SK-N-SH (cell line): ENCODE measurements at regions not wholly inside any gene's neighbourhood (a gene's known extent, or its start where the extent isn't known, plus 50 kb on each side); places are given as distances from the start of the nearest gene placed in this dataset.

ENCODE experiments used
- CTCF ChIA-PET: fragments of 300-600, 350-600 bp; formaldehyde crosslinking; extraction: SDS; loops from one replicate; lab custom pipeline; 2021; lab: Yijun Ruan, JAX
- POLR2A ChIA-PET: fragments of 350-600 bp; sonication (Branson Sonifier 250); formaldehyde crosslinking; extraction: SDS; loops from one replicate; lab custom pipeline; 2020; ENCODE audit warnings: antibody characterized with exemption, inconsistent platforms; lab: Yijun Ruan, JAX
- DNase-seq: peaks from one replicate; pipeline ENCODE4 v3.0.0; 2012
- H2AFZ ChIP-seq: fragments of 200-600 bp; sonication (generic); 2 replicates; pipeline ENCODE4 v1.8.1; 2016; ENCODE audit warnings: antibody characterized with exemption, mild to moderate bottlenecking, low read depth
- H3F3A ChIP-seq: fragments of 200-600 bp; sonication (generic); replicated peaks from 2 replicates; pipeline ENCODE3; 2016; ENCODE audit warnings: antibody characterized with exemption, mild to moderate bottlenecking; ENCODE audit not compliant: insufficient read depth
- H3K27ac ChIP-seq, 2 experiments: fragments of 200-500 bp in 1 of 2; fragments of 200-600 bp in 1 of 2; sonication (Bioruptor generic) in 1 of 2; sonication (generic), shearing (Covaris generic) in 1 of 2; 2 replicates each; pipeline versions ENCODE4 v1.5.1 to v1.6.1; 2014 to 2016; ENCODE audit warnings: low read depth in 2 of 2, inconsistent platforms in 1 of 2, low read length in 1 of 2, mild to moderate bottlenecking in 1 of 2, mixed read lengths in 1 of 2
- H3K27me3 ChIP-seq: fragments of 200-600 bp; sonication (generic), shearing (Covaris generic); 2 replicates; pipeline ENCODE4 v1.6.1; 2016; ENCODE audit warnings: mixed run types; ENCODE audit not compliant: insufficient read depth
- H3K36me3 ChIP-seq, 2 experiments: fragments of 200-500 bp in 1 of 2; fragments of 200-600 bp in 1 of 2; sonication (Bioruptor generic) in 1 of 2; sonication (generic) in 1 of 2; replicated peaks in 1 of 2; 2 replicates each; pipeline versions ENCODE3 to v1.5.1; 2014 to 2016; ENCODE audit warnings: low read length in 1 of 2, mild to moderate bottlenecking in 1 of 2; ENCODE audit not compliant: insufficient read depth in 2 of 2, control insufficient read depth in 1 of 2
- H3K4me1 ChIP-seq, 2 experiments: fragments of 200-500 bp in 1 of 2; fragments of 200-600 bp in 1 of 2; sonication (Bioruptor generic) in 1 of 2; sonication (generic), shearing (Covaris generic) in 1 of 2; 2 replicates each; pipeline versions ENCODE4 v1.5.1 to v1.6.1; 2014 to 2016; ENCODE audit warnings: low read depth in 1 of 2, low read length in 1 of 2, mixed run types in 1 of 2; ENCODE audit not compliant: insufficient read depth in 2 of 2, control insufficient read depth in 1 of 2
- H3K4me2 ChIP-seq: fragments of 200-600 bp; sonication (generic), shearing (Covaris generic); 2 replicates; pipeline ENCODE4 v1.6.1; 2017; ENCODE audit warnings: mixed run types
- H3K4me3 ChIP-seq, 2 experiments: fragments of 200-500 bp in 1 of 2; fragments of 200-600 bp in 1 of 2; sonication (Bioruptor generic) in 1 of 2; sonication (generic), shearing (Covaris generic) in 1 of 2; 2 replicates each; pipeline versions ENCODE4 v1.5.1 to v1.8.1; 2014 to 2016; ENCODE audit warnings: low read depth in 2 of 2, inconsistent platforms in 1 of 2, low read length in 1 of 2, mild to moderate bottlenecking in 1 of 2, mixed read lengths in 1 of 2, moderate library complexity in 1 of 2
- H3K79me2 ChIP-seq: fragments of 200-600 bp; sonication (generic); 2 replicates; pipeline ENCODE4 v1.8.1; 2017; ENCODE audit warnings: mild to moderate bottlenecking; ENCODE audit not compliant: insufficient read depth
- H3K9ac ChIP-seq: fragments of 200-600 bp; sonication (generic); 2 replicates; pipeline ENCODE4 v1.6.1; 2017; ENCODE audit warnings: mixed run types
- H3K9me2 ChIP-seq: fragments of 200-600 bp; sonication (generic); 2 replicates; pipeline ENCODE4 v1.6.1; 2017; ENCODE audit warnings: mixed run types
- H3K9me3 ChIP-seq: fragments of 200-600 bp; sonication (generic); 2 replicates; pipeline ENCODE4 v1.6.1; 2017; ENCODE audit warnings: mixed run types, mild to moderate bottlenecking, moderate library complexity
- H4K20me1 ChIP-seq: fragments of 200-600 bp; sonication (generic); 2 replicates; pipeline ENCODE4 v1.6.1; 2017; ENCODE audit warnings: mild to moderate bottlenecking, mixed run types; ENCODE audit not compliant: insufficient read depth
- FOSL2 ChIP-seq: IDR thresholded peaks from 2 replicates; pipeline ENCODE4 v1.4.0; 2012; ENCODE audit warnings: low read depth, mild to moderate bottlenecking, moderate library complexity, borderline replicate concordance
- GATA2 ChIP-seq: sonication (generic); formaldehyde crosslinking; IDR thresholded peaks from 2 replicates; pipeline ENCODE4 v1.5.0; 2020; ENCODE audit warnings: mild to moderate bottlenecking, missing genetic modification reagents
- JUND ChIP-seq: IDR thresholded peaks from 2 replicates; pipeline ENCODE4 v1.4.0; 2012
- MEF2A ChIP-seq: IDR thresholded peaks from 2 replicates; pipeline ENCODE4 v1.4.0; 2012; ENCODE audit warnings: low read depth, borderline replicate concordance
- PBX3 ChIP-seq: IDR thresholded peaks from 2 replicates; pipeline ENCODE4; 2012
- REST ChIP-seq: IDR thresholded peaks from 2 replicates; pipeline ENCODE4 v1.6.1; 2012; ENCODE audit warnings: mild to moderate bottlenecking, low read depth, low read length, moderate library complexity
- RFX5 ChIP-seq: IDR thresholded peaks from 2 replicates; pipeline ENCODE4 v1.6.1; 2012; ENCODE audit warnings: mild to moderate bottlenecking, improper control_type of control experiment, low read length
- RXRA ChIP-seq: IDR thresholded peaks from 2 replicates; pipeline ENCODE4 v1.4.0; 2012; ENCODE audit warnings: low read depth, mild to moderate bottlenecking, borderline replicate concordance
- SIN3A ChIP-seq: IDR thresholded peaks from 2 replicates; pipeline ENCODE4 v1.6.1; 2012; ENCODE audit warnings: low read depth, mild to moderate bottlenecking, low read length, moderate library complexity, borderline replicate concordance
- TEAD4 ChIP-seq: IDR thresholded peaks from 2 replicates; pipeline ENCODE4 v1.4.0; 2012; ENCODE audit warnings: mild to moderate bottlenecking, borderline replicate concordance; ENCODE audit not compliant: insufficient read depth
- ZBTB33 ChIP-seq: IDR thresholded peaks from 2 replicates; pipeline ENCODE4 v1.4.0; 2012; ENCODE audit warnings: low read depth, borderline replicate concordance
- WGBS: methylation state at CpG from one replicate; pipeline ENCODE4 v1.1.6; 2017; ENCODE audit warnings: low lambda C conversion rate; 5-methylcytosine and 5-hydroxymethylcytosine counted together

GRCh38 chr12:16674885-16675284 lies 68.9 kb upstream of the LMO3 start (continued):
- TF ChIP-seq PBX3, result no peak
- no peak for TF ChIP-seq MEF2A
- no peak for TF ChIP-seq ZBTB33
- no peak for TF ChIP-seq GATA2 (CRISPR knock-in tag)

- H3K4me2 ChIP-seq, result no peak overlapping the region
Observed at GRCh38 chr12:16670456-16671050, 64.6 kb upstream of the LMO3 start.

More at GRCh38 chr12:16670456-16671050, 64.6 kb upstream of the LMO3 start:
- H3K4me3 ChIP-seq, result no peak overlapping the region
- TF ChIP-seq TEAD4 (no peak), RXRA (no peak), SIN3A (no peak), REST (no peak), RFX5 (no peak), JUND (no peak), FOSL2 (no peak)
- TF ChIP-seq, all 33 proteins: peak for 0
- no peaks in the 10 kb centered on the region for H3K79me2 ChIP-seq
- WGBS, result 42% methylated on average over 2 of the region's 2 CpGs
- no peaks in the 10 kb centered on the region for H3K9me2 ChIP-seq
- POLR2A ChIA-PET, result no interaction called here
- no peak for DNase-seq
- H3F3A ChIP-seq, result no peaks in the 10 kb centered on the region
- H3K27me3 ChIP-seq, result no peaks in the 10 kb centered on the region
- no peaks in the 10 kb centered on the region for H3K4me1 ChIP-seq
- no peaks in the 10 kb centered on the region for H4K20me1 ChIP-seq
- H3K9me3 ChIP-seq, result no peaks in the 10 kb centered on the region
- H2AFZ ChIP-seq, result no peak overlapping the region
- CTCF ChIA-PET, result interaction anchor here (0.7 to 1.7 kb wide), 2 partner anchors 10 to 48 kb away, joined by 3 read pairs; no protein-coding TSS in a partner anchor
- H3K9ac ChIP-seq, result no peak overlapping the region
- H3K27ac ChIP-seq, result no peak overlapping the region
- no peaks in the 10 kb centered on the region for H3K36me3 ChIP-seq
